WTC11 (cell line): ENCODE measurements at regions not wholly inside any gene's neighbourhood (a gene's known extent, or its start where the extent isn't known, plus 50 kb on each side); places are given as distances from the start of the nearest gene placed in this dataset.

ENCODE experiments used
- ATAC-seq: fragments of 200-7000 bp; cut with Tn5 transposase; 2 replicates; pipeline ENCODE4 v1.10.0; 2021; ENCODE audit warnings: mild to moderate bottlenecking, moderate library complexity
- CTCF ChIA-PET: fragments of 300-600 bp; sonication (Branson Sonifier 250); formaldehyde crosslinking; loops from one replicate; lab custom pipeline; 2021; ENCODE audit warnings: antibody characterized with exemption; lab: Charles Lee
- POLR2A ChIA-PET: fragments of 350-600 bp; sonication (Branson Sonifier 250); formaldehyde crosslinking; loops from one replicate; lab custom pipeline; 2021; ENCODE audit warnings: antibody characterized with exemption; lab: Charles Lee
- DNase-seq: peaks from one replicate; pipeline ENCODE4 v3.0.0; 2021; ENCODE audit warnings: low spot score
- H3K27ac Mint-ChIP-seq: 2 replicates; pipeline ENCODE4 v1.8.0; 2021; ENCODE audit warnings: mixed read lengths
- H3K27me3 Mint-ChIP-seq: 2 replicates; pipeline ENCODE4 v1.8.0; 2021; ENCODE audit warnings: low read depth, mild to moderate bottlenecking, moderate library complexity, mixed read lengths
- H3K36me3 Mint-ChIP-seq: 2 replicates; pipeline ENCODE4 v1.8.0; 2021; ENCODE audit warnings: mixed read lengths
- H3K4me1 Mint-ChIP-seq: 2 replicates; pipeline ENCODE4 v1.8.0; 2022; ENCODE audit warnings: mixed read lengths
- H3K4me3 Mint-ChIP-seq: 2 replicates; pipeline ENCODE4 v1.8.0; 2021; ENCODE audit warnings: mild to moderate bottlenecking, moderate library complexity, mixed read lengths
- H3K9me3 Mint-ChIP-seq: 2 replicates; pipeline ENCODE4 v1.8.0; 2021; ENCODE audit warnings: mixed read lengths
- ERG ChIP-seq: fragments of 250-450 bp; sonication (Bioruptor Pico); IDR thresholded peaks from 2 replicates; pipeline ENCODE4 v1.8.0; 2021; ENCODE audit warnings: mild to moderate bottlenecking
- ESRRA ChIP-seq: sonication (generic); formaldehyde crosslinking; IDR thresholded peaks from 2 replicates; pipeline ENCODE4 v1.8.1; 2022; ENCODE audit warnings: mild to moderate bottlenecking, missing genetic modification reagents, borderline replicate concordance
- FOXJ3 ChIP-seq: sonication (generic); formaldehyde crosslinking; IDR thresholded peaks from 2 replicates; pipeline ENCODE4 v1.9.0; 2021; ENCODE audit warnings: missing genetic modification reagents, mild to moderate bottlenecking, borderline replicate concordance
- GABPB1 ChIP-seq: sonication (generic); formaldehyde crosslinking; IDR thresholded peaks from 2 replicates; pipeline ENCODE4 v1.8.1; 2023; ENCODE audit warnings: mild to moderate bottlenecking, missing genetic modification reagents
- GTF2I ChIP-seq: fragments of 250-450 bp; sonication (Bioruptor Pico); conservative IDR thresholded peaks from 2 replicates; pipeline ENCODE4 v1.4.0; 2021; ENCODE audit warnings: mild to moderate bottlenecking
- HMGA2 ChIP-seq: fragments of 250-450 bp; sonication (Bioruptor Pico); IDR thresholded peaks from 2 replicates; pipeline ENCODE4 v1.4.0; 2021; ENCODE audit warnings: mild to moderate bottlenecking, moderate library complexity
- NFATC4 ChIP-seq: fragments of 250-450 bp; sonication (Bioruptor Pico); IDR thresholded peaks from 2 replicates; pipeline ENCODE4 v1.9.0; 2021; ENCODE audit warnings: mild to moderate bottlenecking
- NFYB ChIP-seq: sonication (generic); formaldehyde crosslinking; conservative IDR thresholded peaks from 2 replicates; pipeline ENCODE4 v1.8.0; 2022; ENCODE audit warnings: low read depth, missing genetic modification reagents
- SMAD4 ChIP-seq: sonication (generic); formaldehyde crosslinking; IDR thresholded peaks from 2 replicates; pipeline ENCODE4 v1.8.0; 2022; ENCODE audit warnings: mild to moderate bottlenecking, missing genetic modification reagents
- SP1 ChIP-seq: sonication (generic); formaldehyde crosslinking; conservative IDR thresholded peaks from 2 replicates; pipeline ENCODE4 v1.8.1; 2022; ENCODE audit warnings: missing genetic modification reagents
- TEAD1 ChIP-seq: sonication (generic); formaldehyde crosslinking; IDR thresholded peaks from 2 replicates; pipeline ENCODE4 v1.8.0; 2022; ENCODE audit warnings: mild to moderate bottlenecking, missing genetic modification reagents
- ZNF121 ChIP-seq: sonication (generic); formaldehyde crosslinking; IDR thresholded peaks from 2 replicates; pipeline ENCODE4 v1.8.0; 2023; ENCODE audit warnings: missing genetic modification reagents
- ZNF138 ChIP-seq: sonication (generic); formaldehyde crosslinking; conservative IDR thresholded peaks from 2 replicates; pipeline ENCODE4 v1.8.1; 2022; ENCODE audit warnings: mild to moderate bottlenecking, moderate library complexity, missing genetic modification reagents
- ZNF396 ChIP-seq: fragments of 250-450 bp; sonication (Bioruptor Pico); IDR thresholded peaks from 2 replicates; pipeline ENCODE4 v1.8.0; 2021; ENCODE audit warnings: mild to moderate bottlenecking, moderate library complexity, borderline replicate concordance
- ZNF671 ChIP-seq: fragments of 250-450 bp; sonication (Bioruptor Pico); IDR thresholded peaks from 2 replicates; pipeline ENCODE4 v1.8.0; 2021; ENCODE audit warnings: mild to moderate bottlenecking
- TF ChIP-seq, protein P1 (sequence below): fragments of 250-450 bp; sonication (Bioruptor Pico); IDR thresholded peaks from 2 replicates; pipeline ENCODE4 v1.9.0; 2021; ENCODE audit warnings: mild to moderate bottlenecking, borderline replicate concordance
- TF ChIP-seq, protein P2 (sequence below): sonication (generic); formaldehyde crosslinking; IDR thresholded peaks from 2 replicates; pipeline ENCODE4 v1.8.1; 2022; ENCODE audit warnings: missing genetic modification reagents, borderline replicate concordance
- TF ChIP-seq, protein P3 (sequence below): sonication (generic); formaldehyde crosslinking; IDR thresholded peaks from 2 replicates; pipeline ENCODE4 v1.8.1; 2023; ENCODE audit warnings: mild to moderate bottlenecking, missing genetic modification reagents
- TF ChIP-seq, protein P4 (sequence below): sonication (generic); formaldehyde crosslinking; IDR thresholded peaks from 2 replicates; pipeline ENCODE4 v1.8.0; 2022; ENCODE audit warnings: mild to moderate bottlenecking, missing genetic modification reagents
- TF ChIP-seq, protein P5 (sequence below): sonication (generic); formaldehyde crosslinking; IDR thresholded peaks from 2 replicates; pipeline ENCODE4 v1.8.0; 2022; ENCODE audit warnings: mild to moderate bottlenecking, missing genetic modification reagents

- no peak for TF ChIP-seq HMGA2 (CRISPR knock-in tag)
- TF ChIP-seq, protein P1, sequence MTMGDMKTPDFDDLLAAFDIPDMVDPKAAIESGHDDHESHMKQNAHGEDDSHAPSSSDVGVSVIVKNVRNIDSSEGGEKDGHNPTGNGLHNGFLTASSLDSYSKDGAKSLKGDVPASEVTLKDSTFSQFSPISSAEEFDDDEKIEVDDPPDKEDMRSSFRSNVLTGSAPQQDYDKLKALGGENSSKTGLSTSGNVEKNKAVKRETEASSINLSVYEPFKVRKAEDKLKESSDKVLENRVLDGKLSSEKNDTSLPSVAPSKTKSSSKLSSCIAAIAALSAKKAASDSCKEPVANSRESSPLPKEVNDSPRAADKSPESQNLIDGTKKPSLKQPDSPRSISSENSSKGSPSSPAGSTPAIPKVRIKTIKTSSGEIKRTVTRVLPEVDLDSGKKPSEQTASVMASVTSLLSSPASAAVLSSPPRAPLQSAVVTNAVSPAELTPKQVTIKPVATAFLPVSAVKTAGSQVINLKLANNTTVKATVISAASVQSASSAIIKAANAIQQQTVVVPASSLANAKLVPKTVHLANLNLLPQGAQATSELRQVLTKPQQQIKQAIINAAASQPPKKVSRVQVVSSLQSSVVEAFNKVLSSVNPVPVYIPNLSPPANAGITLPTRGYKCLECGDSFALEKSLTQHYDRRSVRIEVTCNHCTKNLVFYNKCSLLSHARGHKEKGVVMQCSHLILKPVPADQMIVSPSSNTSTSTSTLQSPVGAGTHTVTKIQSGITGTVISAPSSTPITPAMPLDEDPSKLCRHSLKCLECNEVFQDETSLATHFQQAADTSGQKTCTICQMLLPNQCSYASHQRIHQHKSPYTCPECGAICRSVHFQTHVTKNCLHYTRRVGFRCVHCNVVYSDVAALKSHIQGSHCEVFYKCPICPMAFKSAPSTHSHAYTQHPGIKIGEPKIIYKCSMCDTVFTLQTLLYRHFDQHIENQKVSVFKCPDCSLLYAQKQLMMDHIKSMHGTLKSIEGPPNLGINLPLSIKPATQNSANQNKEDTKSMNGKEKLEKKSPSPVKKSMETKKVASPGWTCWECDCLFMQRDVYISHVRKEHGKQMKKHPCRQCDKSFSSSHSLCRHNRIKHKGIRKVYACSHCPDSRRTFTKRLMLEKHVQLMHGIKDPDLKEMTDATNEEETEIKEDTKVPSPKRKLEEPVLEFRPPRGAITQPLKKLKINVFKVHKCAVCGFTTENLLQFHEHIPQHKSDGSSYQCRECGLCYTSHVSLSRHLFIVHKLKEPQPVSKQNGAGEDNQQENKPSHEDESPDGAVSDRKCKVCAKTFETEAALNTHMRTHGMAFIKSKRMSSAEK (CRISPR knock-in tag): no peak
- no peak for TF ChIP-seq ZNF138 (CRISPR knock-in tag)
- TF ChIP-seq ESRRA (CRISPR knock-in tag): no peak
Measured at GRCh38 chr12:91721023-91721422, 424.6 kb downstream of the BTG1 start (continued).

DNA sequence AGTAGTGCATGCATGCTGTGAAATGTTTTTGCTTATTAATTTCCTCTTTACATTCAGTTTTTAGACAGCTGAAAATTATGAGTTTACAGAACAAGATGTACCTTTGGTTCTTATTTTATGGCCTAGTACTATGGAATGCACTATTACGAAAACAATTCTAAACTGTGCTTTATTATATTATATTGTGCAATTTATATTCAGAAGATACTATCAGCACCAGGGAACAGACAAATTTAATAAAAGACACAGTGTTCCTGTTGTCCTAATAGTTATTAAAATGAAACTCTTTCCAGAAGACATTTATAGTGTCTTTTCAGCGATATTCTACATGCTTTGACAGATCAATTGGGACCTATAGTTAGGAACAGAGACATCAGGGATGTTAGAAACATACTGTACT lies 427.3 kb downstream of the BTG1 start:
- H3K27me3 Mint-ChIP-seq: no peaks in the 10 kb centered on the region
- no peaks in the 10 kb centered on the region for H3K9me3 Mint-ChIP-seq
- H3K27ac Mint-ChIP-seq: no peak overlapping the region
- H3K36me3 Mint-ChIP-seq: no peaks in the 10 kb centered on the region
- CTCF ChIA-PET: no interaction called here
- 0 out of 2 replicates have a peak, but pooled peaks cover 2% of the 10 kb centered on the region for H3K4me1 Mint-ChIP-seq
- H3K4me3 Mint-ChIP-seq: no peak overlapping the region
- ATAC-seq (no peak), DNase-seq (no peak)
- POLR2A ChIA-PET: no interaction called here
- TF ChIP-seq, protein P2, sequence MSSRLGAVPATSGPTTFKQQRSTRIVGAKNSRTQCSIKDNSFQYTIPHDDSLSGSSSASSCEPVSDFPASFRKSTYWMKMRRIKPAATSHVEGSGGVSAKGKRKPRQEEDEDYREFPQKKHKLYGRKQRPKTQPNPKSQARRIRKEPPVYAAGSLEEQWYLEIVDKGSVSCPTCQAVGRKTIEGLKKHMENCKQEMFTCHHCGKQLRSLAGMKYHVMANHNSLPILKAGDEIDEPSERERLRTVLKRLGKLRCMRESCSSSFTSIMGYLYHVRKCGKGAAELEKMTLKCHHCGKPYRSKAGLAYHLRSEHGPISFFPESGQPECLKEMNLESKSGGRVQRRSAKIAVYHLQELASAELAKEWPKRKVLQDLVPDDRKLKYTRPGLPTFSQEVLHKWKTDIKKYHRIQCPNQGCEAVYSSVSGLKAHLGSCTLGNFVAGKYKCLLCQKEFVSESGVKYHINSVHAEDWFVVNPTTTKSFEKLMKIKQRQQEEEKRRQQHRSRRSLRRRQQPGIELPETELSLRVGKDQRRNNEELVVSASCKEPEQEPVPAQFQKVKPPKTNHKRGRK (CRISPR knock-in tag): no peak
- TF ChIP-seq NFATC4 (no peak), NFYB (CRISPR knock-in tag) (no peak), SP1 (CRISPR knock-in tag) (no peak), GABPB1 (CRISPR knock-in tag) (no peak), ZNF121 (no peak), SMAD4 (CRISPR knock-in tag) (no peak), FOXJ3 (CRISPR knock-in tag) (no peak), TEAD1 (CRISPR knock-in tag) (no peak), GTF2I (no peak), ZNF671 (CRISPR knock-in tag) (no peak), ZNF396 (CRISPR knock-in tag) (no peak), ERG (no peak)
- TF ChIP-seq, protein P3, sequence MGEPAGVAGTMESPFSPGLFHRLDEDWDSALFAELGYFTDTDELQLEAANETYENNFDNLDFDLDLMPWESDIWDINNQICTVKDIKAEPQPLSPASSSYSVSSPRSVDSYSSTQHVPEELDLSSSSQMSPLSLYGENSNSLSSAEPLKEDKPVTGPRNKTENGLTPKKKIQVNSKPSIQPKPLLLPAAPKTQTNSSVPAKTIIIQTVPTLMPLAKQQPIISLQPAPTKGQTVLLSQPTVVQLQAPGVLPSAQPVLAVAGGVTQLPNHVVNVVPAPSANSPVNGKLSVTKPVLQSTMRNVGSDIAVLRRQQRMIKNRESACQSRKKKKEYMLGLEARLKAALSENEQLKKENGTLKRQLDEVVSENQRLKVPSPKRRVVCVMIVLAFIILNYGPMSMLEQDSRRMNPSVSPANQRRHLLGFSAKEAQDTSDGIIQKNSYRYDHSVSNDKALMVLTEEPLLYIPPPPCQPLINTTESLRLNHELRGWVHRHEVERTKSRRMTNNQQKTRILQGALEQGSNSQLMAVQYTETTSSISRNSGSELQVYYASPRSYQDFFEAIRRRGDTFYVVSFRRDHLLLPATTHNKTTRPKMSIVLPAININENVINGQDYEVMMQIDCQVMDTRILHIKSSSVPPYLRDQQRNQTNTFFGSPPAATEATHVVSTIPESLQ (CRISPR knock-in tag): no peak
- TF ChIP-seq, protein P4, sequence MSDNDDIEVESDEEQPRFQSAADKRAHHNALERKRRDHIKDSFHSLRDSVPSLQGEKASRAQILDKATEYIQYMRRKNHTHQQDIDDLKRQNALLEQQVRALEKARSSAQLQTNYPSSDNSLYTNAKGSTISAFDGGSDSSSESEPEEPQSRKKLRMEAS (CRISPR knock-in tag): no peak
- TF ChIP-seq, protein P5, sequence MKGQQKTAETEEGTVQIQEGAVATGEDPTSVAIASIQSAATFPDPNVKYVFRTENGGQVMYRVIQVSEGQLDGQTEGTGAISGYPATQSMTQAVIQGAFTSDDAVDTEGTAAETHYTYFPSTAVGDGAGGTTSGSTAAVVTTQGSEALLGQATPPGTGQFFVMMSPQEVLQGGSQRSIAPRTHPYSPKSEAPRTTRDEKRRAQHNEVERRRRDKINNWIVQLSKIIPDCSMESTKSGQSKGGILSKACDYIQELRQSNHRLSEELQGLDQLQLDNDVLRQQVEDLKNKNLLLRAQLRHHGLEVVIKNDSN (CRISPR knock-in tag): no peak
